Keratinocyte (primary cell): ENCODE measurements at regions not wholly inside any gene's neighbourhood (a gene's known extent, or its start where the extent isn't known, plus 50 kb on each side); places are given as distances from the start of the nearest gene placed in this dataset.

Experiments
- DNase-seq: peaks from one replicate; pipeline ENCODE4 v3.0.0-alpha.2; 2011; ENCODE audit warnings: low read depth, missing footprints, low spot score
- FAIRE-seq: peaks from 2 replicates; lab custom pipeline; 2011; peaks lifted over from hg19 to GRCh38; lab: Jason Lieb, UNC
- H2AFZ ChIP-seq: 2 replicates; pipeline ENCODE4 v1.6.0; 2012; ENCODE audit warnings: low read length, control low read depth, inconsistent platforms; ENCODE audit not compliant: control insufficient read depth
- H3K27ac ChIP-seq: 2 replicates; pipeline ENCODE4 v1.5.1; 2011; ENCODE audit warnings: low read length; ENCODE audit not compliant: control insufficient read depth, insufficient read depth
- H3K27me3 ChIP-seq: 3 replicates; pipeline ENCODE4 v1.6.0; 2011; ENCODE audit warnings: low read length; ENCODE audit not compliant: control insufficient read depth, insufficient read depth; ENCODE audit errors: extremely low read depth
- H3K36me3 ChIP-seq, 2 experiments: 2 replicates in 1 of 2; 3 replicates in 1 of 2; pipeline ENCODE4 v1.5.1; 2011; ENCODE audit warnings: low read length in 2 of 2, mild to moderate bottlenecking in 1 of 2; ENCODE audit not compliant: control insufficient read depth in 2 of 2, insufficient read depth in 2 of 2; ENCODE audit errors: extremely low read depth in 1 of 2
- H3K4me1 ChIP-seq: 3 replicates; pipeline ENCODE4 v1.5.1; 2011; ENCODE audit warnings: low read length; ENCODE audit not compliant: control insufficient read depth, insufficient read depth; ENCODE audit errors: extremely low read depth
- H3K4me2 ChIP-seq: 3 replicates; pipeline ENCODE4 v1.6.0; 2011; ENCODE audit warnings: low read depth, low read length; ENCODE audit not compliant: control insufficient read depth, insufficient read depth; ENCODE audit errors: extremely low read depth
- H3K4me3 ChIP-seq, 3 experiments: fragments of 200-600 bp in 1 of 3; sonication (generic) in 1 of 3; 2 replicates in 2 of 3; 3 replicates in 1 of 3; pipeline ENCODE4 v1.5.1; 2011 to 2016; ENCODE audit warnings: low read length in 3 of 3, mild to moderate bottlenecking in 3 of 3, control low read depth in 2 of 3, inconsistent platforms in 1 of 3, low read depth in 1 of 3, mixed read lengths in 1 of 3, mixed run types in 1 of 3, moderate library complexity in 1 of 3; ENCODE audit not compliant: control insufficient read depth in 2 of 3, insufficient read depth in 2 of 3; ENCODE audit errors: extremely low read depth in 1 of 3
- H3K79me2 ChIP-seq: 2 replicates; pipeline ENCODE4 v1.6.0; 2012; ENCODE audit warnings: low read length; ENCODE audit not compliant: control insufficient read depth, insufficient read depth
- H3K9ac ChIP-seq: 3 replicates; pipeline ENCODE4 v1.6.0; 2011; ENCODE audit warnings: low read length; ENCODE audit not compliant: control insufficient read depth, insufficient read depth; ENCODE audit errors: extremely low read depth
- H3K9me1 ChIP-seq: 3 replicates; pipeline ENCODE4 v1.6.0; 2011; ENCODE audit warnings: low read length; ENCODE audit not compliant: control insufficient read depth, insufficient read depth; ENCODE audit errors: extremely low read depth
- H3K9me3 ChIP-seq: 2 replicates; pipeline ENCODE4 v1.5.1; 2012; ENCODE audit warnings: low read depth, low read length; ENCODE audit not compliant: control insufficient read depth
- H4K20me1 ChIP-seq: 3 replicates; pipeline ENCODE4 v1.6.0; 2011; ENCODE audit warnings: low read length; ENCODE audit not compliant: control insufficient read depth, insufficient read depth; ENCODE audit errors: extremely low read depth
- EZH2 ChIP-seq: IDR thresholded peaks from one replicate; pipeline ENCODE4 v1.6.1; 2012; ENCODE audit warnings: inconsistent platforms, mild to moderate bottlenecking, low read length, moderate library complexity
- dilution Hi-C: fragments of 300-500 bp; cut with MboI; formaldehyde crosslinking; loops from one replicate; pipeline ENCODE4 v1.7.0; 2020; ENCODE audit warnings: low sequenced_read_pairs; ENCODE audit not compliant: extremely low pct_ligation_motif_present
- TF ChIP-seq, protein P1 (sequence below), 3 experiments: IDR thresholded peaks in 1 of 3; conservative IDR thresholded peaks in 1 of 3; optimal IDR thresholded peaks in 1 of 3; 2 replicates in 2 of 3; 3 replicates in 1 of 3; pipeline versions ENCODE3 to v1.5.1; 2011; ENCODE audit warnings: low read length in 3 of 3, mild to moderate bottlenecking in 3 of 3, moderate library complexity in 2 of 3, control low read depth in 1 of 3, inconsistent platforms in 1 of 3; ENCODE audit not compliant: insufficient read depth in 2 of 3; ENCODE audit errors: extremely low read depth in 1 of 3

DNA sequence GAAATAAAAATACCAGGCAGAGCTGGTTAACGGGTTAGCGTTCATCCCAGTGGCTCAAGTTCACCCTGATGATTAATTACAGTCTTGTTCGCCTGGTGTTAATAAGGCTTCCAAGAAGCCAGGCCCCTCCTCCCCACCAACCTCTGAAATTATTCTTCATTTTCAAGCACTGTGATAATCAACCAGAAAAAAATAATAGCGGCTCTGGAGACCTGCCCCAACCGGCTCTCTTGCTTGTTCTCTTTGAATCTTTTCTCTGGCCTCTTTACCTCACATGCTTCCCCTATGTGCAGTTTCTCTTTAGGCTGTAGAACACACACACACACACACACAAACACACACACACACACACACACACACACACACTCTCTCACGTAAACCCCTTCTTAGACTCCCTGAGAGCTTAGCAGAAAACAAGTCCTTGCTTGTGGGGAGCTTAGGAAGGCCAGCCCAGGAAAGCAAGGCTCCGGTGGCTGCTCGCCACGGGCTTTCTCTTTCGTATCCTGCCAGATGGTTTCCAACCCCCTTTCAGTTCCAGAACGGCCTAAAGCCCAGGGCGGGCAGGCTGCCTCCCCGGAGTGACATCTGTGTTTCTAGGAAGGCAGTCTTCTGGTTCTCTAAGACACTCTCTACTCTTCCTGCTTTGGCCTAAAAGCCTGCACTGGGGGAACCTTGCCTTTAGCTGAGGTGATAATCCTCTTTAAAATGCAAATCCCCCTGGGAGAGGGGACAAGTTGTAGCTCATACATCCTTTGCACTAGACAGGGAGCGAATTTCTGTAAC lies 106.4 kb upstream of the SESN3 start:
- DNase-seq (peak; percentile 78), FAIRE-seq (peak; percentile 85)
- H3K27me3 ChIP-seq: no peaks in the 10 kb centered on the region
- no peak for TF ChIP-seq EZH2
- TF ChIP-seq, protein P1, sequence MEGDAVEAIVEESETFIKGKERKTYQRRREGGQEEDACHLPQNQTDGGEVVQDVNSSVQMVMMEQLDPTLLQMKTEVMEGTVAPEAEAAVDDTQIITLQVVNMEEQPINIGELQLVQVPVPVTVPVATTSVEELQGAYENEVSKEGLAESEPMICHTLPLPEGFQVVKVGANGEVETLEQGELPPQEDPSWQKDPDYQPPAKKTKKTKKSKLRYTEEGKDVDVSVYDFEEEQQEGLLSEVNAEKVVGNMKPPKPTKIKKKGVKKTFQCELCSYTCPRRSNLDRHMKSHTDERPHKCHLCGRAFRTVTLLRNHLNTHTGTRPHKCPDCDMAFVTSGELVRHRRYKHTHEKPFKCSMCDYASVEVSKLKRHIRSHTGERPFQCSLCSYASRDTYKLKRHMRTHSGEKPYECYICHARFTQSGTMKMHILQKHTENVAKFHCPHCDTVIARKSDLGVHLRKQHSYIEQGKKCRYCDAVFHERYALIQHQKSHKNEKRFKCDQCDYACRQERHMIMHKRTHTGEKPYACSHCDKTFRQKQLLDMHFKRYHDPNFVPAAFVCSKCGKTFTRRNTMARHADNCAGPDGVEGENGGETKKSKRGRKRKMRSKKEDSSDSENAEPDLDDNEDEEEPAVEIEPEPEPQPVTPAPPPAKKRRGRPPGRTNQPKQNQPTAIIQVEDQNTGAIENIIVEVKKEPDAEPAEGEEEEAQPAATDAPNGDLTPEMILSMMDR (optimal IDR thresholded peaks at IDR 0.05 in 1 of 3, IDR thresholded peaks at IDR 0.05 in 1 of 3, conservative IDR thresholded peaks at IDR 0.05 in 1 of 3; ENCODE audit: extremely low read depth in 1 of 3, insufficient read depth in 2 of 3, low read length in 3 of 3): no peak
- H3K4me2 ChIP-seq: peak overlapping the region; percentile 85
- no peaks in the 10 kb centered on the region for H3K79me2 ChIP-seq
- peak overlapping the region; percentile 66 for H3K27ac ChIP-seq
- H3K4me3 ChIP-seq: peak overlapping the region in 2 of 3 experiments; percentile 49 to 56
- H3K9ac ChIP-seq: peak overlapping the region; percentile 58
- peaks cover 31% of the 10 kb centered on the region for H3K4me1 ChIP-seq
- no peaks in the 10 kb centered on the region for H3K36me3 ChIP-seq
- dilution Hi-C loops: no loop called here
- no peaks in the 10 kb centered on the region for H3K9me3 ChIP-seq
- H2AFZ ChIP-seq: peak overlapping the region; percentile 92
- no peaks in the 10 kb centered on the region for H4K20me1 ChIP-seq
- H3K9me1 ChIP-seq: peaks cover 3% of the 10 kb centered on the region

GRCh38 chr11:95335989-95336388 lies 105.0 kb upstream of the SESN3 start:
- Histone ChIP-seq H3K9me1 (peaks cover 3% of the 10 kb centered on the region), H3K9me3 (no peaks in the 10 kb centered on the region), H3K4me1 (peaks cover 24% of the 10 kb centered on the region), H3K27me3 (no peaks in the 10 kb centered on the region), H3K27ac (no peak overlapping the region), H3K9ac (no peak overlapping the region), H3K79me2 (no peaks in the 10 kb centered on the region), H3K4me2 (no peak overlapping the region), H3K36me3 (no peaks in the 10 kb centered on the region), H4K20me1 (no peaks in the 10 kb centered on the region), H3K4me3 (no peak overlapping the region), H2AFZ (no peak overlapping the region)
- dilution Hi-C loops: no loop called here
- DNase-seq: no peak
- TF ChIP-seq EZH2: no peak
- FAIRE-seq: no peak

DNA sequence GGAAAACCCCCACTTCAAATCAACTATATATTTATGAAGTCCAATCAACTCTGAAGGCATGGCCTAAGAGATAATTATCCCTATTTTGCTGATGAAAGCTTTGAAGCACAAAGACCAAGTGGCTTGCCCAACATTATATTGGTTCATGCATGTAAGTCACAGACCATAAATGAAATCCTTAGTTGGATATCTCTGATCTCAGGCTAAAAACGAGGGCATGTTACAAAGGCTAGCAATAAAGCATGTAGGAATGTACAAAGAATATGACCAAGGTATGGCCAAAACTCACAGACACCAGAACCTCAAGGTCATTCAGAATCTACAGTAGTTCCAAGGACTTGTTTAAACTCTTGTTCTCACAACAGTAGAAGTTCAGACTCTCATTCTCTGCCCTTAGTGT lies 100.2 kb upstream of the SESN3 start:
- H3K4me1 ChIP-seq: no peaks in the 10 kb centered on the region
- no peak overlapping the region for H3K4me3 ChIP-seq
- no peak overlapping the region for H3K27ac ChIP-seq
- no peaks in the 10 kb centered on the region for H3K9me1 ChIP-seq
- no peak for TF ChIP-seq EZH2
- no peaks in the 10 kb centered on the region for H3K27me3 ChIP-seq
- dilution Hi-C loops: no loop called here
- no peaks in the 10 kb centered on the region for H3K9me3 ChIP-seq
- H4K20me1 ChIP-seq: no peaks in the 10 kb centered on the region
- H2AFZ ChIP-seq: no peak overlapping the region
- no peak for FAIRE-seq
- no peaks in the 10 kb centered on the region for H3K79me2 ChIP-seq
- H3K4me2 ChIP-seq: no peak overlapping the region
- no peak for DNase-seq
- no peaks in the 10 kb centered on the region for H3K36me3 ChIP-seq
- H3K9ac ChIP-seq: no peak overlapping the region
